WERI-Rb-1 (cell line): ENCODE measurements at regions not wholly inside any gene's neighbourhood (a gene's known extent, or its start where the extent isn't known, plus 50 kb on each side); places are given as distances from the start of the nearest gene placed in this dataset.
"Not testable (repeated sequence)": the region's sequence is repeated elsewhere in the genome, so short reads cannot be mapped to it uniquely, and the experiment has no call there.

Experiments
- DNase-seq: peaks from one replicate; pipeline ENCODE4 v3.0.0-alpha.2; 2020
- H3K27ac ChIP-seq: fragments of 250-450 bp; sonication (Bioruptor Pico); 2 replicates; pipeline ENCODE4 v1.5.1; 2020; ENCODE audit warnings: mild to moderate bottlenecking, moderate library complexity
- H3K27me3 ChIP-seq: fragments of 250-450 bp; sonication (Bioruptor Pico); 2 replicates; pipeline ENCODE4 v1.5.1; 2021; ENCODE audit warnings: mild to moderate bottlenecking, low read depth, moderate library complexity; ENCODE audit not compliant: insufficient read depth, severe bottlenecking
- H3K36me3 ChIP-seq: fragments of 250-450 bp; sonication (Bioruptor Pico); 2 replicates; pipeline ENCODE4 v1.5.1; 2020; ENCODE audit warnings: mild to moderate bottlenecking, moderate library complexity
- H3K4me3 ChIP-seq: 2 replicates; pipeline ENCODE4 v1.5.1; 2011; ENCODE audit warnings: low read depth, mild to moderate bottlenecking, control low read depth, low read length
- H3K9me3 ChIP-seq: fragments of 250-450 bp; sonication (Bioruptor Pico); 2 replicates; pipeline ENCODE4 v1.5.1; 2021; ENCODE audit warnings: mild to moderate bottlenecking, moderate library complexity; ENCODE audit not compliant: severe bottlenecking
- TF ChIP-seq, protein P1 (sequence below): IDR thresholded peaks from 2 replicates; pipeline ENCODE4 v1.5.1; 2011; ENCODE audit warnings: low read depth, mild to moderate bottlenecking, control low read depth, inconsistent platforms, low read length

DNA sequence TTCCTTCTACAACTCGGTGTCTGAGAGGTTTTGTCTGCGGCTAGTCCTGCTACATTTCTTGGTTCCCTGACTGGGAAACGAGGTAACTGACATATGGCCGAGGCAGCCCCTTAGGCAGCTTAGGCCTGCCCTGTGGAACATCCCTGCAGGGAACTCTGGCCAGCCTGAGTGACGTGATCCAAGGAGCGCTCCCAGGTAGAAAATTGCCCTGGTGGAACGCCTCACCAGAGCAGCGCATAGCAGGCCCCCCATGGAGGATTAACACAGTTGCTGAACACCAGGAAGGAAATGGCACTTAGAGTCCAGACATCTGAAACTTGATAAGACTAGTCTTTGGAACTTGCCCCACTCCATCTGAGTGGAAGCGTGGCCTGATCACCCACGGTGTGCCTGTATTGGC is 837.4 kb upstream of the NDST4 start:
- H3K27ac ChIP-seq = no peak overlapping the region
- H3K36me3 ChIP-seq = no peaks in the 10 kb centered on the region
- TF ChIP-seq, protein P1, sequence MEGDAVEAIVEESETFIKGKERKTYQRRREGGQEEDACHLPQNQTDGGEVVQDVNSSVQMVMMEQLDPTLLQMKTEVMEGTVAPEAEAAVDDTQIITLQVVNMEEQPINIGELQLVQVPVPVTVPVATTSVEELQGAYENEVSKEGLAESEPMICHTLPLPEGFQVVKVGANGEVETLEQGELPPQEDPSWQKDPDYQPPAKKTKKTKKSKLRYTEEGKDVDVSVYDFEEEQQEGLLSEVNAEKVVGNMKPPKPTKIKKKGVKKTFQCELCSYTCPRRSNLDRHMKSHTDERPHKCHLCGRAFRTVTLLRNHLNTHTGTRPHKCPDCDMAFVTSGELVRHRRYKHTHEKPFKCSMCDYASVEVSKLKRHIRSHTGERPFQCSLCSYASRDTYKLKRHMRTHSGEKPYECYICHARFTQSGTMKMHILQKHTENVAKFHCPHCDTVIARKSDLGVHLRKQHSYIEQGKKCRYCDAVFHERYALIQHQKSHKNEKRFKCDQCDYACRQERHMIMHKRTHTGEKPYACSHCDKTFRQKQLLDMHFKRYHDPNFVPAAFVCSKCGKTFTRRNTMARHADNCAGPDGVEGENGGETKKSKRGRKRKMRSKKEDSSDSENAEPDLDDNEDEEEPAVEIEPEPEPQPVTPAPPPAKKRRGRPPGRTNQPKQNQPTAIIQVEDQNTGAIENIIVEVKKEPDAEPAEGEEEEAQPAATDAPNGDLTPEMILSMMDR = no peak
- H3K4me3 ChIP-seq = no peak overlapping the region
- H3K27me3 ChIP-seq = no peaks in the 10 kb centered on the region
- no peaks in the 10 kb centered on the region for H3K9me3 ChIP-seq
- no peak for DNase-seq

DNA sequence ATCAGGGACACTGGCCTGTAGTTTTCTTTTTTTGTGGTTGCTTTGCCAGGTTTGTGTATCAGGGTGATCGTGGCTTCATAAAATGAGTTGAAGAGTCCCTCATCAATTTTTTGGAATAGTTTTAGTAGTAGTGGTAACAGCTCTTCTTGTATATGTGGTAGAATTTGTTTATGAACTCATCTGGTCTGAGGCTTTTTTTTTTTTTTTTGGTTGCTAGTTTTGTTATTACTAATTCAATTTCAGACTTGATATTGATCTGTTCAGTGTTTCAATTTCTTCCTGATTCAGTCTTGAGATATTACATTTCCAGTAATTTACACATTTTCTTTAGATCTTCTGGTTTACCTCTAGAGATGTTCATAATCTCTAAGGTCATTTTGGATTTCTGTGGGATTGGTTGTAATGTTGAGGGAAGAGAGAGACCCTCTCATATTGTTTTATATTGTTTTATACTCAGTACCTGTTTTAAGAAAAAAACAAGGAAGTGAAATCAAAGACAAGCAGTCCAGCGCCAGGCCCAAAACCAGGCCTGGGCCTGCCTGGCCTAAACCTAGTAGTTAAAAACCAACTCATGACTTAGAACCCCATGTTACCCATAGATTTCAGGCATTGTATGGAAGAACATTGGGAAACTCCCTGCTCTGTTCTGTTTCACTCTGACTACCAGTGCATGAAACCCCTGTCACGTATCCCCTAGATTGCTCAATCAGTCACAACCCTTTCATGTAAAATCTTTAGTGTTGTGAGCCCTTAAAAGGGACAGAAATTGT is 836.7 kb upstream of the NDST4 start:
- not testable (repeated sequence) for DNase-seq, H3K27me3 ChIP-seq, H3K9me3 ChIP-seq, H3K27ac ChIP-seq, H3K4me3 ChIP-seq, H3K36me3 ChIP-seq

DNA sequence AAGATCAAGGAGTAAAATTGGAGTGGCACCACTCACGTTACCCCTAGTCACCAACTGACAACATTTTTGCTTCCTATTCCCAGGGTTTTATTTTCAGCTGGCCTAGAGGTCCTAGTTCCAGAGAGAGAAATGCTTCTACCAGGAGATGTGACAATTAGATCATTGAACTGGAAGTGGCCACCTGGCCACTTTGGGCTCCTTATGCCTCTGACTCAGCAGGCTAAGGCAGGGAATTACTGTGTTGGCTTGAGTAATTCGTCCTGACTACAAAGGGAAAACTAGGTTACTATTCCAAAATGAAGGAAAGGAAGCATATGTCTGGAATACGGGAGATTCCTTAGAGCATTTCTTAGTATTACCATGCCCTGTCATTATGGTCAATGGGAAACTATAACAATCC is 831.6 kb upstream of the NDST4 start:
- no peak overlapping the region for H3K27ac ChIP-seq
- no peak overlapping the region for H3K4me3 ChIP-seq
- H3K27me3 ChIP-seq = no peaks in the 10 kb centered on the region
- H3K36me3 ChIP-seq = no peaks in the 10 kb centered on the region
- H3K9me3 ChIP-seq = no peaks in the 10 kb centered on the region
- DNase-seq = no peak
- TF ChIP-seq, protein P1 = no peak

DNA sequence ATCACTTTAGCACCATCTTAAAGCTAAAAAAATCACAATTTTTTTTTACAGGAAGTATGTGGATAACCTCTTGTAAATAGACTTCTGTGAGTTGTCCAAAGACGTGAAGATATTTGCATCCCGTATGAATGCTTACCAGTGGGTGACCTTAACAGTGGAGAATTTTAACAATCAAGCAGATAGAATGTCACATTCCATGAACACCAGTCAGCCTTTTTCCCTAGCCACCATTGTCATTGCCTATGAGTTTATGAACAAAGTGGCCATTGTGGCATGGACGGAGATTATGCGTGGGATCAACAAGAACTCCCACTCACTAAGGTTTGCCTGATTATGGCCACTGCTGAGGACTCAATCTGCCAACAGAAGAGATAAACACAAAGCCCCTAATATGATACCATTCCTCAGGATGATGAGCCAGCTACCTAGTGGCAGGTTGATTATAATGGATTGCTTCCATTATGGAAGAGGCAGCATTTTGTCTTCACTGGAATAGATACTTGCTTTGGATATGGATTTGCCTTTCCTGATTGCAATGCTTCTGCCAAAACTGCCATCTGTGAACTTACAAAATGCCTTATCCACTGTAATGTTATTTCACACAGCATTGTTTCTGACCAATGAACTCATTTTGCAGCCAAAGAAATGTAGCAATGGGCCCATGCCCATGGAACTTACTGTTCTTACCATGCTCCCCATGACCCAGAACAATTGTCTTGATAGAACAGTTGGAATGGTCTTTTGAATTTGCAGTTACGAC is 830.9 kb upstream of the NDST4 start:
- Histone ChIP-seq H3K9me3 (no peaks in the 10 kb centered on the region), H3K27me3 (no peaks in the 10 kb centered on the region), H3K27ac (no peak overlapping the region), H3K4me3 (no peak overlapping the region), H3K36me3 (no peaks in the 10 kb centered on the region)
- TF ChIP-seq, protein P1 = no peak
- DNase-seq = no peak

DNA sequence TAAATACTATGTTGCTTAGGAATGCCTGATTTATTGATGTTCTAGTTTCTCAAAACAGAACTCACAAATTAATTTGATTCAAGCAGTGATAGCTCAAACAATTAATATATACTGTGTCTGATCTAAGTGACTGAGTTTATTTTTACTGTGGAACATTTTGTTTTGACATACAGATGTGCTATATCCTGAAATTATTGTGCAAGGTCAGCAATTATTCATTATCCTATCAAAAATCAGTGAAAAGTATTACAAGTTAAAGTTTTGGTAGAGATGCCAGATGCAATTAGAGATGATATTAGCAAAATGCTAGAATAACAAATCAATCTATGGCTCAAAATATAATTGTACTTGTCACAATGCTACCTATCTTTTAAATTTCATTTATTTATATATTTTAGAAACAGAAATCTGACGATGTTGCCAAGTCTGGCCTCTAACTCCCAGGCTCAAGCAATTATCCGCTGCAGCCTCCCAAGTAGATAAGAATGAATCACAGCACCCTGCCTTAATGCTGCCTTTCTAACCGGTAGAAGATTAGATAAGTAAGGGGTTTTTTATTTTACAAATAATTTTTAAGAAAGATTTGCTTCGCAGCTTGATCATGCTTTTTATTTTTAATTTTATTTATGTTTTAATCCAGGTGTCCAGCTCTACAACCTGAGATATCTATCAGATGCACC is 825.5 kb upstream of the NDST4 start:
- Histone ChIP-seq H3K36me3 (no peaks in the 10 kb centered on the region), H3K4me3 (no peak overlapping the region), H3K9me3 (no peaks in the 10 kb centered on the region), H3K27me3 (no peaks in the 10 kb centered on the region), H3K27ac (no peak overlapping the region)
- TF ChIP-seq, protein P1 = no peak
- DNase-seq = no peak

DNA sequence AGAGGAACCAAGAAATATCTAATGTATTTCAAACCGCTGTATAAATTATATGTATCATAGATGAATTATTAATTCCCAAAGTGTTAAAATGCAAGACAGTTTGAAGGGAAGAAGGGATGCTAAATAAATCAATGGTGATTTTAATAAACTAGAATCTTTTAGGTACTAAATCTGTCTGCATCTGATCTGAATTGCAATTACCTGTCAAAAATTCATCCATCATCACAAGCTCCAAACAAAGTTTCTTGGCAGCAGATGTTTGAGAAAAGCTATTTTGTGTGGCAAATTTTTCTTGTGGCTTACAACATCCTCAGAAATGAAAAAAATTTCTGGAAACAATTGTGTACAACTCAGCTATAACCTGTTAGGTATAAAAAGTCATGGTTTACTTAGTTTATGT is 816.0 kb upstream of the NDST4 start:
- TF ChIP-seq, protein P1 = no peak
- no peak for DNase-seq
- Histone ChIP-seq H3K27me3 (no peaks in the 10 kb centered on the region), H3K36me3 (no peaks in the 10 kb centered on the region), H3K27ac (no peak overlapping the region), H3K4me3 (no peak overlapping the region), H3K9me3 (no peaks in the 10 kb centered on the region)
